SK-N-DZ (cell line): ENCODE measurements at regions not wholly inside any gene's neighbourhood (a gene's known extent, or its start where the extent isn't known, plus 50 kb on each side); places are given as distances from the start of the nearest gene placed in this dataset.

Experiments used
- DNase-seq: peaks from one replicate; pipeline ENCODE4 v3.0.0-alpha.2; 2015; ENCODE audit warnings: low spot score

DNA sequence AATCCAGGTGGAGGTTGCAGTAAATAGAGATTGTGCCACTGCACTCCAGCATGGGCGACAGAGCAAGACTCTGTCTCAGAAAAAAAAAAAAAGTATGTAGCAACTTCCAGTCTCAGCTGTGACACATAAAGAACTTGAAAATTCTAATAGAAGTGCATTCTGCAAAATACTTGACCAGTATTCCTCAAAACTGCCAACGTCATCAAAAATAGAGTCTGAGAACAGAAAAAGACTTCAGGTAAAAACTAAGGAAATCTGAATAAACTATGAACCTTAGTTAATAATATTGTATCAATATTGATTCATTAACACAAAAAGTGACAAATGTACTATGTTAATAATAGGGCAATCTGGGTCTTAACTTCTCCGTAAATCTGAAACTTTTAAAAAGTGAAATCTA is 76.7 kb upstream of the WDR75 start:
- DNase-seq: no peak

DNA sequence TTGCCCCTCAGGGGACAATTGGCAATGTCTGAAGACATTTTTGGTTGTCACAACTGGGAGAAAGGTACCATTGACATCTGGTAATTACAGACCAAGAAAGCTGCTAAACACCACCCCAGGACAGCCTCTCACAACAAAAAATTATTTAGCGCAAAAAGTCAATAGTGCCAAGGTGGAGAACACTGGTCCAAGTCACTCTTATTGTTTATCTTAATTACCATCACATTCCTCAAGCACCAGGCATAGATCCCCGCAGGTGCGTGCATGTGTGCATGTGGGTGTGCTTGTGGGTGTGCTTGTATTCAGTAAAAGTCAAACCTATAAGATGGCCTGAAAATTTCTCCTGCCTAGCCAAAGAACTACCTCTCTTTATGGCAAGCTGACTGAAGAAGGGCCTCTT is 74.9 kb upstream of the WDR75 start:
- DNase-seq: no peak

DNA sequence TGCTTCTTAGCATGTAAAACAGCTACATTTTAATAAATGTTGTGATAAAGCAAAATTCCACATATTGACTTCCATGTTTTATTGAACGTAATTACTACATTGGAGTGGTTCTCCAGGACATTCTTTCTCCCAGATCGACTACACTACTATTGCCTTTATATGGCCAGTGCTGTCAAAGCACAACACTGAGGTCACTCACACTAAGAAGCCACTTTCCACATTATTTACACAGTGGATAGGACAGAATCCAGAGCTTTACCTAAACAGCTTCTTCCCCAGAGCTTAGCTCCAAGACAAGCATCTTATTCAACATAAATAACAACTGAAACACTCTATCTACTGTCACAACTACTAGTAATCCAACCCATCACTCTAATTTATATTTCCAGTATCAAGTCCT is 73.9 kb upstream of the WDR75 start:
- DNase-seq: no peak

DNA sequence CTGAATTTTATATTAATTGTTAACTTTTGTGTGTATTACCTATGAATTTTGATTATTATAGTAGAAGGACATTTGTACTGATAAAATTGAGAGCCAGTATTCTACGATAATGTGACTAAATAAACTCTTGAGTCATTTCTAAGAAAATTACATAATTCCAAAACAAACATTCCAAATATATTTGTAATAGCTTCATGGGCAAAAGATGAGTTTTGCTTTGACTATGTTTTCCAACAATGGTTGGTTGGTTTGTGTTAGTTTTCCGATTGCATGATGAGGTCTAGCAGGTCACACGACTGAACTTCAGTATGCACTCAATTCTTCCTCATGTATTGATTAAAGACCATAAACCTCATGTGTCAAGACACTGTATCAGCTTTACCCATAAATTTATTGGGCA is 71.7 kb upstream of the WDR75 start:
- DNase-seq: no peak

DNA sequence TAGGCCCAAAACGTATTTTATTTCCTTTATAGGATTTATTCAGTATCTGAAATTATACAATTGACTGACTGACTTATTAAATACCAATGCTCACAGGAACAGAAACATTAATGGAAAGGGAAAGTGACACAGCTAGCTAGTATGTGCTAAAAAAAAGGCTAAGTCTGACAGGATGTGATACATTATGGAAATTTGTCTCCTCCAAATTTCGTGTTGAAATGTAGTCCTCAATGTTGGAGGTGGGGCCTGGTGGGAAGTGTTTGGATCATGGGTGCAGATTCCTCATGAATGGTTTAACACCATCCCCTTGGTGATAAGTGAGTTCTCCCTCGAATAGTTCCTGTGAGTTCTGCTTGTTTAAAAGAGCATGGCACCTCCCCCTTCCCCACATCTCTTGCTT is 70.6 kb upstream of the WDR75 start:
- DNase-seq: no peak

DNA sequence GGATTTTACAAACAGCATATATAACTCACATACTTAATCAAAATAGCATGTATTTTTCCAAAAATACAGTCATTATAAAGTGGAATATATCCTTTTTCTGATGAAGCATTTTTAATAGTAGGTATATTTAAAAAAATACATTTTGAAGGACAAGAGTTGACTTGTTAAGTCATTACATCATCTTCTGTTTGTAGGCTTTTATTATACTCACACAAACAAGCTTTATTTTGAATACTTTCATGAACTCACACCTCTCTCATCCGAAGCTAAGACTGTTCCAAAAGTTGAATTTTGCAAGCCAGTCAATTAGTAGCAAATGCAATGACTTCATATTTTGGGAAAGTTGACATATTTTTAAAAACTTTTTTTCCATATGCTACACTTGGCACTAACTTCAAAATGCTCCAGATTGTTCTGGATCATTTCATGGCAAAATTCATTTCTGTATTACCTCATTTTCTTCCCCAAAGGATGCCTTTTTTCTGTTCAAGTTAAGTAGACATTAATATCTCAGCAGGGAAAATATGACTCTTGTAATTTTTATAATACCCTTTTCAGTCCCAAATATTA is 68.5 kb upstream of the WDR75 start:
- DNase-seq: no peak

DNA sequence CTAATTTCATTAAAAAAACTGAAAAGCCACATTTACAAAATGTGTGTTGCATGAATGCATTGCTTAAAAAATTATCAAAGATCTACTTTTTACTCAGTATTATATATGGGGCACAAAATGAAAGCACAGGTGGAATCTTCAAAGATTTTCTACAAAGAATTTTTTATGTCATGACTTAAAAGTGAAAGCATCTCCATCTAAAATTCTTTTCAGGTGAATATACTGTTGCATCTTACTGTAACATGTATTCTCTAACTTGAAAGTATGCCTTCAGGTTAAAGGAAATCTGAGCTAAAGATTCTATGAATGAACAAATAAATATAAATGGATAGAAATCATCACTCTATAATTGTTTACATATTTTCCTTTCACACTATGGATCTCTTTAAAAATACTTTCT is 66.8 kb upstream of the WDR75 start:
- no peak for DNase-seq

DNA sequence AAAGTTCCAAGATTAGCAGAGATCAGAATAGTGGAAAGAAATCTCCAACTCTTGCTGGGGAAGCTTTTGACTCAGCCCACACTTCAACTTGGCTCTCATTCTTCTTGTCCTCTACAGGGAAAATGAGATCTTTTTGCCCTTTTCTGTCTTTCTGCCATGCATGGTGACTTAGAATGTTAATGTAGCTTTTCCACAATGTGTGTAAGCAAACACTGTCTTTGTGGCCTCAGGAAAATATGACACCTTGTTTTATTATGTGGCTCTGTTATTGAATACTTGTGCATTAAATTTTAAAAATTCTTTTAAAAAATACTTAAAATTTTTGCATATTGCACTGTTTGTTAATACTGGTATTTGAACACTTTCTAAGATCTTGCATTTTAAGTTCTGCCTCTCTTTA is 65.4 kb upstream of the WDR75 start:
- DNase-seq: no peak

DNA sequence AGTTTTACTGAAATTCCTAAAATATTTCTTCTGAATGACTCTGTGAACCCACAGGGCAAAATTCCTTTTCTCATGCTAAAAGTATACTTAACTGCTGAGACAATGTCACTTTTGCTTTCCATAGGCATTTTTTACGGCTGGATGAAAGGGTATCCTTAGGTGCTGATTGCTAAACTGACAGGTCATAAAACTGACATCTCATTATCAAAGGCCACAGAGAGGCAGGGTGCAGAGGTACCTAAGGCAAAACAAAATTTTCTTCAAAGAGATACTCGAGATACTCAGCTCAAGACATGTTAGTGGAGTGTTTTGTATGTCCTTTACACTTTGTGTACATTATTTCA is 62.0 kb upstream of the WDR75 start:
- DNase-seq: no peak

DNA sequence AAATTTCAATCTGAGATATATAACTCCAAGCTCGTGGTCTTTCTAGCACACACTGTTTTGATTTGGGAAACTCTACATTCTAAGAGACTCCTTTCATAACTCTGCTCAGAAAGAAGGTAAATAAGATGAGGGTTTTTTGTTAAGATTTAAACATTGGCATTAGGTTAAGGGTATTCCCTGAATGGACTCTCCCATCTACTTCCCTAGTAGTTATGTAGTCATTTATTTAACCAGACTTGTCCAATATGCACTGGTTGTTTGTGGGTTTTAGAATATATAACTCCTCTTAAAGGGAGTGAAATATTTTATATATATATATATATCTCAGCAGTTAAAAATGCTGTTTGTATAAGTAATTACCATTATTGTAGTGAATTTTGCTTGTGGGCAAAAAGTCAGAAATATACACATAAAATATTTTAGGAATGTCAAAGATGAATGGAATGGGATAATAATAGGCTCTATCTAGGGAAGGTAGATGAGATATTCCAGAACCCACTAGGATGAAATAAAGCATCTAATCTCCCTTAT is 61.5 kb upstream of the WDR75 start:
- no peak for DNase-seq

DNA sequence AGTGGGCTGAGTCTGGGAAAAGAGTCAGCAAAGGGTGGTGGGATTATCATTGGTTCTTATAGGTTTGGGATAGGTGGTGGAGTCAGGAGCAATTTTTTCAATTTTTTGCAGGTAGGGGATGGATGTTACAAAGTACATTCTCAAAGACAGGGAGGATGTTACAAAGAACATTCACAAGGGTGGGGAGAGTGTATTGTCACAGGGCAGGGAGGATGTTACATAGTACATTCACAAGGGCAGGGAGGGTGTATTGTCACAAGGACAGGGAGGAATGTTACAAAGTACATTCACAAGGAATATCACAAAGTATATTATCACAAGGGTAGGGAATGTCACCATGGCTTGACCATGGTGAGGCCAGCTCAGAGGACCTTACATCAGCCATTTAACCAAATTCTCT is 58.6 kb upstream of the WDR75 start:
- DNase-seq: no peak

DNA sequence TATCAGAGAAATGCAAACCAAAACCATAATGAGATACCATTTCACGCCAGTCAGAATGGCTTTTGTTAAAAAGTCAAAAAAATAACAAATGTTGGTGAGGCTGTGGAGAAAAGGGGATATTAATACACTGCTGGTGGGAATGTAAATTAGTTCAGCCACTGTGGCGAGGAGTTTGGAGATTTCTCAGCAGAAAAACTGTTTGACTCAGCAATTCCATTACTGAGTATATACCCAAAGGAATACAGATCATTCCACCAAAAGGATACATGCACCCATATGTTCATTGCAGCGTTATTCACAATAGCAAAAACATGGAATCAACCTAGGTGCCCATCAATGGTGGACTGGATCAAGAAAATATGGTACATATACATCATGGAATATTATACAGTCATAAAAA is 54.5 kb upstream of the WDR75 start:
- DNase-seq: no peak

DNA sequence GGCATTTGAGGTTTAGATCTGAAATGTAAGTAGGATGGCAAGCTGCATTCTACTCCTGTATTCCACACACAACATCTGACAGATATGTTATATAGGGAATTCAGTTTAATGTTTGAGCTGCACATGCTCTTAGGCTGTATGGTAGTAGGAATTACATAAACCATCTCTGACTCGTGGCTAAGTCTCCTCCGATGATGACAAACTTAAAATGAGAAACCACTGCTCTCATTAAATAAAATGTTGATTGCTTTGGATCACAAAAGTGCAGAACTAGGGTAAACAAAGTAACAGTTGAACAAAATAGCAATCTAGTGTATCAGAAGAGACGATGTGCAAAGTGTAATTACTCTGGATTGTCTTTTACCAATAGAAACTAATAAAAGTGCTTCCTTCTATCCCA is 50.1 kb upstream of the WDR75 start:
- DNase-seq: no peak
